ENCODE measurements at regions not wholly inside any gene's neighbourhood (a gene's known extent, or its start where the extent isn't known, plus 50 kb on each side); places are given as distances from the start of the nearest gene placed in this dataset.

DNA sequence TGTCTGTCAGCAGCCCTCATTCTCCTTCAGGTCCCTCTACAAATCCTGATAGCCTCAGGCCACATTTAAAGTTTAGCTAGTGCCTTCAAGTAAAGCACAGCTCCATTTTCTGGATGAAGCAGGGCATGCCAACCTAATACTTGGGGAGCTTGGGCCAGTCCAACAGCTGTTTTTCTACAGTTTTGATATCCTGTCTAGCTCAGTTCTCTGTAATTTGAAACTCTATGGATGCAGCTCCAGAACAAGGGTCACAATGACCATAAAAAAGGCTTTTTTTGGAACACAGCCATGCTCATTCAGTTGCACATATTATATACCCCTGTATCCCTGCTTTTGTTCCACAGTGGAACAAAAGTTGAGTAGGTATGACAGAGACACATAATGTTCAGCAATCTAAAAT is 373.5 kb downstream of the SUCLG1 start:
- TF ChIP-seq, protein P1, sequence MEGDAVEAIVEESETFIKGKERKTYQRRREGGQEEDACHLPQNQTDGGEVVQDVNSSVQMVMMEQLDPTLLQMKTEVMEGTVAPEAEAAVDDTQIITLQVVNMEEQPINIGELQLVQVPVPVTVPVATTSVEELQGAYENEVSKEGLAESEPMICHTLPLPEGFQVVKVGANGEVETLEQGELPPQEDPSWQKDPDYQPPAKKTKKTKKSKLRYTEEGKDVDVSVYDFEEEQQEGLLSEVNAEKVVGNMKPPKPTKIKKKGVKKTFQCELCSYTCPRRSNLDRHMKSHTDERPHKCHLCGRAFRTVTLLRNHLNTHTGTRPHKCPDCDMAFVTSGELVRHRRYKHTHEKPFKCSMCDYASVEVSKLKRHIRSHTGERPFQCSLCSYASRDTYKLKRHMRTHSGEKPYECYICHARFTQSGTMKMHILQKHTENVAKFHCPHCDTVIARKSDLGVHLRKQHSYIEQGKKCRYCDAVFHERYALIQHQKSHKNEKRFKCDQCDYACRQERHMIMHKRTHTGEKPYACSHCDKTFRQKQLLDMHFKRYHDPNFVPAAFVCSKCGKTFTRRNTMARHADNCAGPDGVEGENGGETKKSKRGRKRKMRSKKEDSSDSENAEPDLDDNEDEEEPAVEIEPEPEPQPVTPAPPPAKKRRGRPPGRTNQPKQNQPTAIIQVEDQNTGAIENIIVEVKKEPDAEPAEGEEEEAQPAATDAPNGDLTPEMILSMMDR (conservative IDR thresholded peaks at IDR 0.05 in 1 of 2, IDR thresholded peaks at IDR 0.05 in 1 of 2; ENCODE audit: low read depth in 1 of 2, low read length in 2 of 2) = no peak
- TF ChIP-seq EZH2 (IDR thresholded peaks at IDR 0.05; ENCODE audit: low read length, missing control alignments) = no peak

Data from fibroblast of lung (primary cell).